Smooth muscle cell (in vitro differentiated cells): ENCODE measurements at regions not wholly inside any gene's neighbourhood (a gene's known extent, or its start where the extent isn't known, plus 50 kb on each side); places are given as distances from the start of the nearest gene placed in this dataset.

ENCODE experiments used
- DNase-seq: peaks from one replicate; lab custom pipeline; 2025; ENCODE audit not compliant: unreplicated experiment; lab: John Stamatoyannopoulos, UW
- H2AFZ ChIP-seq: fragments of 200-600 bp; sonication (generic); 2 replicates; pipeline ENCODE4 v1.6.0; 2016; ENCODE audit warnings: antibody characterized with exemption, low read depth, mild to moderate bottlenecking
- H3F3A ChIP-seq: fragments of 200-600 bp; sonication (generic); 2 replicates; pipeline ENCODE4 v1.6.0; 2017; ENCODE audit warnings: antibody characterized with exemption, low read depth
- H3K27ac ChIP-seq: fragments of 200-600 bp; sonication (generic); 2 replicates; pipeline ENCODE4 v1.5.1; 2016; ENCODE audit warnings: low read depth, mild to moderate bottlenecking
- H3K27me3 ChIP-seq: fragments of 200-600 bp; sonication (generic); 2 replicates; pipeline ENCODE4 v1.6.1; 2016; ENCODE audit warnings: low read depth, mild to moderate bottlenecking
- H3K36me3 ChIP-seq: fragments of 200-600 bp; sonication (generic); 2 replicates; pipeline ENCODE4 v1.5.1; 2016; ENCODE audit warnings: low read depth
- H3K4me1 ChIP-seq: fragments of 200-600 bp; sonication (generic); 2 replicates; pipeline ENCODE4 v1.5.1; 2016; ENCODE audit warnings: low read depth
- H3K4me2 ChIP-seq: fragments of 200-600 bp; sonication (generic); 2 replicates; pipeline ENCODE4 v1.6.0; 2016; ENCODE audit warnings: mild to moderate bottlenecking
- H3K4me3 ChIP-seq: fragments of 200-600 bp; sonication (generic); 2 replicates; pipeline ENCODE4 v1.5.1; 2016; ENCODE audit warnings: mild to moderate bottlenecking
- H3K79me2 ChIP-seq: fragments of 200-600 bp; sonication (generic); 2 replicates; pipeline ENCODE4 v1.6.0; 2016; ENCODE audit warnings: low read depth, mild to moderate bottlenecking
- H3K9ac ChIP-seq: fragments of 200-600 bp; sonication (generic); 2 replicates; pipeline ENCODE4 v1.6.0; 2016; ENCODE audit warnings: low read depth
- H3K9me3 ChIP-seq: fragments of 200-600 bp; sonication (generic); replicated peaks from 2 replicates; pipeline ENCODE4 v1.5.1; 2016; ENCODE audit warnings: low read depth
- H4K20me1 ChIP-seq: fragments of 200-600 bp; sonication (generic); 2 replicates; pipeline ENCODE4 v1.6.0; 2016; ENCODE audit warnings: low read depth
- CTCF ChIP-seq: fragments of 200-600 bp; sonication (generic); IDR thresholded peaks from 2 replicates; pipeline ENCODE4 v1.5.1; 2017; ENCODE audit warnings: borderline replicate concordance, mild to moderate bottlenecking, antibody characterized with exemption; ENCODE audit not compliant: insufficient read depth, poor library complexity, severe bottlenecking
- WGBS: methylation state at CpG from one replicate; pipeline ENCODE4 v1.1.7; 2016; ENCODE audit warnings: low lambda C conversion rate; 5-methylcytosine and 5-hydroxymethylcytosine counted together

- DNase-seq, result no peak
- Histone ChIP-seq H3K9ac (no peak overlapping the region), H3K4me1 (peaks cover 3% of the 10 kb centered on the region), H3K27ac (no peak overlapping the region), H2AFZ (no peak overlapping the region), H3K27me3 (no peaks in the 10 kb centered on the region), H3F3A (no peaks in the 10 kb centered on the region), H3K9me3 (no peaks in the 10 kb centered on the region), H3K36me3 (no peaks in the 10 kb centered on the region), H3K79me2 (no peaks in the 10 kb centered on the region), H3K4me3 (no peak overlapping the region), H4K20me1 (no peaks in the 10 kb centered on the region), H3K4me2 (no peak overlapping the region)
- no peak for TF ChIP-seq CTCF
- 39% methylated on average over 3 of the region's 3 CpGs for WGBS
Measured at GRCh38 chr4:104677116-104677515, 182.4 kb upstream of the CXXC4 start.

- DNase-seq, result no peak
- Histone ChIP-seq H2AFZ (no peak overlapping the region), H3K27me3 (no peaks in the 10 kb centered on the region), H3K4me1 (no peaks in the 10 kb centered on the region), H3K4me2 (no peak overlapping the region), H4K20me1 (no peaks in the 10 kb centered on the region), H3K79me2 (no peaks in the 10 kb centered on the region), H3K9me3 (peaks cover 5% of the 10 kb centered on the region), H3F3A (no peaks in the 10 kb centered on the region), H3K4me3 (no peak overlapping the region), H3K27ac (no peak overlapping the region), H3K36me3 (no peaks in the 10 kb centered on the region), H3K9ac (no peak overlapping the region)
- WGBS, result 83% methylated on average over 1 of the region's 1 CpG
- no peak for TF ChIP-seq CTCF
Measured at GRCh38 chr4:104682311-104682710, 187.6 kb upstream of the CXXC4 start.

GRCh38 chr4:104693601-104694201, 199.0 kb upstream of the CXXC4 start:
- H3K9ac ChIP-seq, result no peak overlapping the region
- TF ChIP-seq CTCF, result peak; percentile 33

DNA sequence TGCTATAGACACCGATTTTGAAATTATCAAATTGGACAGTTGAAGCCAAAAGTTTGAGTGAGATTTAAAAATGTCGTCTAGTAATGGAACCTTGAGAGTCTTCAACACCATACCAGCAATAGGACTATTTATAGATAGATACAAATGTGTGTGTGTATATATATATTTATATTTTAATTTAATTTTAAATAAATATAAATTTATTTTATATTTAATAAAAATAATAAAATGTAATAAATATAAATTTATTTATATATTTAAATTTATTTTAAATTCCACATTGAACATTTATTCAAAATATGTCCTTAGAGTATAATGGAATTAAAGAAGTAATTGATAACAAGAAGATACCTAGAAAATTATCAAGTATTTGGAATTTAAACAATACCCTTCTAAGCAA, 221.9 kb upstream of the CXXC4 start:
- Histone ChIP-seq H3K27me3 (no peaks in the 10 kb centered on the region), H2AFZ (no peak overlapping the region), H3K27ac (no peak overlapping the region), H3K36me3 (no peaks in the 10 kb centered on the region), H3K4me2 (no peak overlapping the region), H3K4me1 (no peaks in the 10 kb centered on the region), H3K9ac (no peak overlapping the region), H4K20me1 (no peaks in the 10 kb centered on the region), H3K4me3 (no peak overlapping the region), H3F3A (no peaks in the 10 kb centered on the region), H3K9me3 (no peaks in the 10 kb centered on the region), H3K79me2 (no peaks in the 10 kb centered on the region)
- 92% methylated on average over 2 of the region's 2 CpGs for WGBS
- TF ChIP-seq CTCF, result no peak
- DNase-seq, result no peak

More at GRCh38 chr4:104693601-104694201, 199.0 kb upstream of the CXXC4 start:
- no peaks in the 10 kb centered on the region for H3K27me3 ChIP-seq
- H3K4me1 ChIP-seq, result no peaks in the 10 kb centered on the region
- H3K9me3 ChIP-seq, result no peaks in the 10 kb centered on the region
- H4K20me1 ChIP-seq, result no peaks in the 10 kb centered on the region
- 78% methylated on average over 5 of the region's 5 CpGs for WGBS
- no peak overlapping the region for H3K4me2 ChIP-seq
- H3K79me2 ChIP-seq, result no peaks in the 10 kb centered on the region
- no peak overlapping the region for H2AFZ ChIP-seq
- no peak for DNase-seq
- no peaks in the 10 kb centered on the region for H3K36me3 ChIP-seq
- no peak overlapping the region for H3K4me3 ChIP-seq
- no peaks in the 10 kb centered on the region for H3F3A ChIP-seq
- no peak overlapping the region for H3K27ac ChIP-seq
